ENCODE measurements at regions not wholly inside any gene's neighbourhood (a gene's known extent, or its start where the extent isn't known, plus 50 kb on each side); places are given as distances from the start of the nearest gene placed in this dataset.

- no peak for ATAC-seq
- no peaks in the 10 kb centered on the region for H3K4me1 ChIP-seq (ENCODE audit: low read depth)
- no peak for TF ChIP-seq CTCF (IDR thresholded peaks at IDR 0.05)
- H3K9me3 ChIP-seq, result no peaks in the 10 kb centered on the region
- intact Hi-C loops (cut with DNase I, micrococcal nuclease), result no loop called here
- no peak overlapping the region for H3K4me3 ChIP-seq
- no peak for DNase-seq
- H3K36me3 ChIP-seq (ENCODE audit: low read depth), result no peaks in the 10 kb centered on the region
Observed at GRCh38 chr13:103965506-103966243, 899.5 kb upstream of the SLC10A2 start.

- no peaks in the 10 kb centered on the region for H3K4me1 ChIP-seq (ENCODE audit: low read depth)
- DNase-seq (no peak), ATAC-seq (no peak)
- TF ChIP-seq CTCF (IDR thresholded peaks at IDR 0.05), result no peak
- H3K9me3 ChIP-seq, result no peaks in the 10 kb centered on the region
- H3K36me3 ChIP-seq (ENCODE audit: low read depth), result no peaks in the 10 kb centered on the region
- no peak overlapping the region for H3K4me3 ChIP-seq
- intact Hi-C loops (cut with DNase I, micrococcal nuclease), result no loop called here
Observed at GRCh38 chr13:103961784-103962183, 895.6 kb upstream of the SLC10A2 start.

GRCh38 chr13:103961129-103961528, 894.9 kb upstream of the SLC10A2 start:
- DNase-seq (no peak), ATAC-seq (no peak)
- Histone ChIP-seq H3K4me1 (ENCODE audit: low read depth) (no peaks in the 10 kb centered on the region), H3K9me3 (no peaks in the 10 kb centered on the region), H3K4me3 (no peak overlapping the region), H3K36me3 (ENCODE audit: low read depth) (no peaks in the 10 kb centered on the region)
- intact Hi-C loops (cut with DNase I, micrococcal nuclease), result no loop called here
- no peak for TF ChIP-seq CTCF (IDR thresholded peaks at IDR 0.05)

- no peak for TF ChIP-seq CTCF (IDR thresholded peaks at IDR 0.05)
- intact Hi-C loops (cut with DNase I, micrococcal nuclease), result no loop called here
- ATAC-seq (no peak), DNase-seq (no peak)
- Histone ChIP-seq H3K36me3 (ENCODE audit: low read depth) (no peaks in the 10 kb centered on the region), H3K4me1 (ENCODE audit: low read depth) (no peaks in the 10 kb centered on the region), H3K4me3 (no peak overlapping the region), H3K9me3 (no peaks in the 10 kb centered on the region)
Observed at GRCh38 chr13:103960001-103960400, 893.8 kb upstream of the SLC10A2 start.

- H3K36me3 ChIP-seq (ENCODE audit: low read depth), result no peaks in the 10 kb centered on the region
- ATAC-seq (no peak), DNase-seq (no peak)
- no peak overlapping the region for H3K4me3 ChIP-seq
- no peaks in the 10 kb centered on the region for H3K9me3 ChIP-seq
- H3K4me1 ChIP-seq (ENCODE audit: low read depth), result no peaks in the 10 kb centered on the region
- TF ChIP-seq CTCF (IDR thresholded peaks at IDR 0.05), result no peak
- intact Hi-C loops (cut with DNase I, micrococcal nuclease), result no loop called here
Observed at GRCh38 chr13:103958691-103959090, 892.5 kb upstream of the SLC10A2 start.

GRCh38 chr13:103957939-103958338, 891.7 kb upstream of the SLC10A2 start:
- intact Hi-C loops (cut with DNase I, micrococcal nuclease), result no loop called here
- DNase-seq (no peak), ATAC-seq (no peak)
- no peak for TF ChIP-seq CTCF (IDR thresholded peaks at IDR 0.05)
- H3K4me1 ChIP-seq (ENCODE audit: low read depth), result no peaks in the 10 kb centered on the region
- no peaks in the 10 kb centered on the region for H3K9me3 ChIP-seq
- H3K4me3 ChIP-seq, result no peak overlapping the region
- H3K36me3 ChIP-seq (ENCODE audit: low read depth), result no peaks in the 10 kb centered on the region
